A673 (cell line): ENCODE measurements at regions not wholly inside any gene's neighbourhood (a gene's known extent, or its start where the extent isn't known, plus 50 kb on each side); places are given as distances from the start of the nearest gene placed in this dataset.

ENCODE experiments used
- BruUV-seq: library from RNA; stranded (reverse); fragments of 400-500 nt; replicated peaks from 2 replicates; lab custom pipeline; 2021; lab: Mats Ljungman, UMichigan
- CTCF ChIA-PET: fragments of 300-600 bp; sonication (Branson Sonifier 250); formaldehyde crosslinking; loops from one replicate; lab custom pipeline; 2022; ENCODE audit warnings: antibody characterized with exemption; lab: Charles Lee
- POLR2A ChIA-PET: fragments of 300-600 bp; sonication (Branson Sonifier 250); formaldehyde crosslinking; loops from one replicate; lab custom pipeline; 2022; ENCODE audit warnings: antibody characterized with exemption; ENCODE audit not compliant: low non-redundant PET; lab: Charles Lee
- DNase-seq: peaks from one replicate; pipeline ENCODE4 v3.0.0-alpha.2; 2015; ENCODE audit warnings: low spot score
- H3K27ac ChIP-seq: fragments of 200-600 bp; sonication (generic); 2 replicates; pipeline ENCODE4 v1.5.1; 2016; ENCODE audit warnings: mixed run types, low read depth, mild to moderate bottlenecking, mixed read lengths, antibody characterized with exemption, low read length; ENCODE audit not compliant: poor library complexity, severe bottlenecking
- H3K27me3 ChIP-seq: fragments of 200-600 bp; sonication (generic); replicated peaks from 2 replicates; pipeline ENCODE4 v1.6.1; 2017; ENCODE audit warnings: mixed run types, low read depth, mild to moderate bottlenecking, mixed read lengths, antibody characterized with exemption, low read length; ENCODE audit not compliant: insufficient read depth, poor library complexity
- H3K36me3 ChIP-seq: fragments of 200-600 bp; sonication (generic); 2 replicates; pipeline ENCODE4 v1.6.1; 2016; ENCODE audit warnings: mixed run types, mild to moderate bottlenecking, mixed read lengths, antibody characterized with exemption, low read length; ENCODE audit not compliant: insufficient read depth, poor library complexity, severe bottlenecking
- H3K4me1 ChIP-seq: fragments of 200-600 bp; sonication (generic); 2 replicates; pipeline ENCODE4 v1.6.1; 2017; ENCODE audit warnings: mixed run types, mild to moderate bottlenecking, mixed read lengths, antibody characterized with exemption, low read length; ENCODE audit not compliant: insufficient read depth, poor library complexity, severe bottlenecking
- H3K4me3 ChIP-seq: fragments of 200-600 bp; sonication (generic); 2 replicates; pipeline ENCODE4 v1.5.1; 2016; ENCODE audit warnings: low read depth, mixed run types, mild to moderate bottlenecking, mixed read lengths, low read length; ENCODE audit not compliant: poor library complexity, severe bottlenecking
- H3K9me3 ChIP-seq: fragments of 200-600 bp; sonication (generic); 2 replicates; pipeline ENCODE4 v1.6.1; 2016; ENCODE audit warnings: mixed run types, low read depth, mild to moderate bottlenecking, mixed read lengths, antibody characterized with exemption, low read length; ENCODE audit not compliant: poor library complexity, severe bottlenecking
- EZH2 ChIP-seq: fragments of 200-600 bp; sonication (generic); IDR thresholded peaks from 2 replicates; pipeline ENCODE4 v1.6.1; 2017; ENCODE audit warnings: borderline replicate concordance, low read depth, mild to moderate bottlenecking, mixed read lengths, antibody characterized with exemption, low read length; ENCODE audit not compliant: poor library complexity, severe bottlenecking
- intact Hi-C: fragments of 100-400 bp; cut with micrococcal nuclease; formaldehyde crosslinking; loops from one replicate; pipeline ENCODE4 v1.10.0; 2022; ENCODE audit not compliant: unreplicated experiment
- TF ChIP-seq, protein P1 (sequence below): fragments of 300-800, 200-600 bp; sonication (generic); conservative IDR thresholded peaks from 2 replicates; pipeline ENCODE4 v1.5.1; 2017; ENCODE audit warnings: low read depth, mild to moderate bottlenecking, antibody characterized with exemption, low read length, moderate library complexity, mixed read lengths

DNA sequence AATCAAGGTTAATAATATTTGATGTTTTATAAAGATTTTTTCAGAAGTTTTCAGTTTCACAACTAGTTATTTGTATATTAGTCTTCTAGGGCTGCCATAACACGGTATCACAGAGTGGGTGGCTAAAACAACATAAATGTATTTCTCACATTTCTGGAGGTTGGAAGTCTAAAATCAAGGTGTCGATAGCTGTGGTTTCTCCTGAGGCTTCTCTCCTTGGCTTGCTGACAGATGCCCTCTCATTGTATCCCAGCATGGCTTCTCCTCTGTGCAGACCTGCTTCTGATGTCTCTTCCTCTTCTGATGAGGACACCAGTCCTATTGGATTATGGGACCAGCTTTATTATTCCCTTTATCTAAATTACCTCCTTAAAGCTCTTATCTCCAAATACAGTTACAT is 1456.6 kb downstream of the STIM2 start:
- POLR2A ChIA-PET: no interaction called here
- no TSS peak for BruUV-seq
- intact Hi-C loops: no loop called here

GRCh38 chr4:28334249-28334648 is 1473.6 kb downstream of the STIM2 start:
- POLR2A ChIA-PET: no interaction called here
- TF ChIP-seq, protein P1, sequence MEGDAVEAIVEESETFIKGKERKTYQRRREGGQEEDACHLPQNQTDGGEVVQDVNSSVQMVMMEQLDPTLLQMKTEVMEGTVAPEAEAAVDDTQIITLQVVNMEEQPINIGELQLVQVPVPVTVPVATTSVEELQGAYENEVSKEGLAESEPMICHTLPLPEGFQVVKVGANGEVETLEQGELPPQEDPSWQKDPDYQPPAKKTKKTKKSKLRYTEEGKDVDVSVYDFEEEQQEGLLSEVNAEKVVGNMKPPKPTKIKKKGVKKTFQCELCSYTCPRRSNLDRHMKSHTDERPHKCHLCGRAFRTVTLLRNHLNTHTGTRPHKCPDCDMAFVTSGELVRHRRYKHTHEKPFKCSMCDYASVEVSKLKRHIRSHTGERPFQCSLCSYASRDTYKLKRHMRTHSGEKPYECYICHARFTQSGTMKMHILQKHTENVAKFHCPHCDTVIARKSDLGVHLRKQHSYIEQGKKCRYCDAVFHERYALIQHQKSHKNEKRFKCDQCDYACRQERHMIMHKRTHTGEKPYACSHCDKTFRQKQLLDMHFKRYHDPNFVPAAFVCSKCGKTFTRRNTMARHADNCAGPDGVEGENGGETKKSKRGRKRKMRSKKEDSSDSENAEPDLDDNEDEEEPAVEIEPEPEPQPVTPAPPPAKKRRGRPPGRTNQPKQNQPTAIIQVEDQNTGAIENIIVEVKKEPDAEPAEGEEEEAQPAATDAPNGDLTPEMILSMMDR: no peak
- TF ChIP-seq EZH2: no peak

More for the DNA sequence above, 1456.6 kb downstream of the STIM2 start:
- H3K27ac ChIP-seq: no peak overlapping the region
- no peak for DNase-seq
- no peak for TF ChIP-seq EZH2
- TF ChIP-seq, protein P1: no peak
- no peaks in the 10 kb centered on the region for H3K4me1 ChIP-seq
- H3K27me3 ChIP-seq: no peaks in the 10 kb centered on the region
- no peak overlapping the region for H3K4me3 ChIP-seq
- no peaks in the 10 kb centered on the region for H3K36me3 ChIP-seq
- no peaks in the 10 kb centered on the region for H3K9me3 ChIP-seq
- CTCF ChIA-PET: no interaction called here

DNA sequence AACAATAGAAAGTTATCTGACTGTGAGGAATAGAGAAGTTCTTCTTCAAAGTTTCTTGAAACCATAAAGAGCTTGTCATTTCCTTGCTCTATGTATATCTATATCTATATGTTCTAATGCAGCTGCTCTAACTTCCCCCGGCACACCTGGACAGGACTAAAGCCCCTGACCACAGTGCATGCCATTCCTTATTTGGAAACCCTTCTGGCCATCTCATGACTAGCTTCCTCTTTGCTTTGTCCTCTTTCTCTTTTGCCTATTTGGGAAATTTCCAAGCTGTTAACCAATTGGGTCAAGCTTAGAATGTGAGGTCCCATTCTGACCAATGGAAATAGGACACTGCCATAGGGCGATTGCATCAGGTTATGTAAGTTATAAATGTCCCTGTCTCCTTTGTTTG is 1481.1 kb downstream of the STIM2 start:
- TF ChIP-seq EZH2: no peak
- TF ChIP-seq, protein P1: no peak
- DNase-seq: no peak
- POLR2A ChIA-PET: no interaction called here
- CTCF ChIA-PET: no interaction called here
- peaks cover 11% of the 10 kb centered on the region for H3K9me3 ChIP-seq
- no peaks in the 10 kb centered on the region for H3K36me3 ChIP-seq
- H3K27ac ChIP-seq: no peak overlapping the region
- no peak overlapping the region for H3K4me3 ChIP-seq
- H3K4me1 ChIP-seq: no peaks in the 10 kb centered on the region
- intact Hi-C loops: no loop called here
- H3K27me3 ChIP-seq: no peaks in the 10 kb centered on the region
- BruUV-seq: no TSS peak

More at GRCh38 chr4:28334249-28334648, 1473.6 kb downstream of the STIM2 start:
- Histone ChIP-seq H3K9me3 (no peaks in the 10 kb centered on the region), H3K4me1 (no peaks in the 10 kb centered on the region), H3K4me3 (no peak overlapping the region), H3K27me3 (no peaks in the 10 kb centered on the region), H3K27ac (no peak overlapping the region), H3K36me3 (no peaks in the 10 kb centered on the region)
- no TSS peak for BruUV-seq
- intact Hi-C loops: no loop called here
- DNase-seq: no peak
- CTCF ChIA-PET: no interaction called here
